DND-41 (cell line): ENCODE measurements at regions not wholly inside any gene's neighbourhood (a gene's known extent, or its start where the extent isn't known, plus 50 kb on each side); places are given as distances from the start of the nearest gene placed in this dataset.

Source experiments
- ATAC-seq: fragments of 200-7000 bp; cut with Tn5 transposase; 3 replicates; pipeline ENCODE4 v1.9.1; 2021; ENCODE audit warnings: low read depth; ENCODE audit not compliant: insufficient read depth
- DNase-seq: peaks from one replicate; pipeline ENCODE4 v3.0.0-alpha.2; 2020
- H2AFZ ChIP-seq: 2 replicates; pipeline ENCODE4 v1.6.0; 2012; ENCODE audit warnings: low read depth, low read length
- H3K27ac ChIP-seq: 2 replicates; pipeline ENCODE4 v1.5.1; 2012; ENCODE audit warnings: low read length, inconsistent platforms
- H3K27me3 ChIP-seq: fragments of 200-600 bp; sonication (generic); 2 replicates; pipeline ENCODE4 v1.6.0; 2012; ENCODE audit warnings: low read length, mild to moderate bottlenecking, inconsistent platforms; ENCODE audit not compliant: insufficient read depth, poor library complexity
- H3K36me3 ChIP-seq: 2 replicates; pipeline ENCODE4 v1.5.1; 2012; ENCODE audit warnings: low read length, inconsistent platforms; ENCODE audit not compliant: insufficient read depth
- H3K4me1 ChIP-seq: 2 replicates; pipeline ENCODE4 v1.5.1; 2012; ENCODE audit warnings: mild to moderate bottlenecking, low read length; ENCODE audit not compliant: insufficient read depth
- H3K4me2 ChIP-seq: 2 replicates; pipeline ENCODE4 v1.6.0; 2012; ENCODE audit warnings: mild to moderate bottlenecking, moderate library complexity, low read length, inconsistent platforms; ENCODE audit not compliant: insufficient read depth
- H3K4me3 ChIP-seq, 2 experiments: fragments of 200-600 bp in 1 of 2; shearing (Covaris generic) in 1 of 2; 2 replicates each; pipeline ENCODE4 v1.5.1; 2012 to 2016; ENCODE audit warnings: inconsistent platforms in 2 of 2, low read length in 2 of 2, mild to moderate bottlenecking in 2 of 2, low read depth in 1 of 2, moderate library complexity in 1 of 2
- H3K79me2 ChIP-seq: 2 replicates; pipeline ENCODE4 v1.6.0; 2012; ENCODE audit warnings: low read length, inconsistent platforms; ENCODE audit not compliant: insufficient read depth
- H3K9ac ChIP-seq: 2 replicates; pipeline ENCODE4 v1.6.0; 2012; ENCODE audit warnings: low read depth, mild to moderate bottlenecking, inconsistent platforms, low read length, moderate library complexity
- H3K9me3 ChIP-seq: 2 replicates; pipeline ENCODE4 v1.5.1; 2012; ENCODE audit warnings: low read length, moderate library complexity, mild to moderate bottlenecking, inconsistent platforms; ENCODE audit not compliant: insufficient read depth, severe bottlenecking
- H4K20me1 ChIP-seq: 2 replicates; pipeline ENCODE4 v1.6.0; 2012; ENCODE audit warnings: low read length; ENCODE audit not compliant: insufficient read depth
- CTCF ChIP-seq: IDR thresholded peaks from 2 replicates; pipeline ENCODE4 v1.5.1; 2012; ENCODE audit warnings: borderline replicate concordance, low read length, moderate library complexity, mild to moderate bottlenecking; ENCODE audit not compliant: poor library complexity, severe bottlenecking; ENCODE audit errors: extremely low read depth
- EZH2 ChIP-seq: IDR thresholded peaks from 3 replicates; pipeline ENCODE4 v1.6.1; 2012; ENCODE audit warnings: borderline replicate concordance, low read depth, mild to moderate bottlenecking, moderate library complexity, low read length, inconsistent platforms; ENCODE audit not compliant: severe bottlenecking

GRCh38 chrX:134158821-134159512 lies 78.0 kb upstream of the CCDC160 start:
- H2AFZ ChIP-seq: no peak overlapping the region
- no peaks in the 10 kb centered on the region for H4K20me1 ChIP-seq
- no peaks in the 10 kb centered on the region for H3K27me3 ChIP-seq
- no peaks in the 10 kb centered on the region for H3K4me1 ChIP-seq
- H3K4me2 ChIP-seq: no peak overlapping the region
- ATAC-seq: no peak
- H3K36me3 ChIP-seq: no peaks in the 10 kb centered on the region
- DNase-seq: no peak
- no peak overlapping the region for H3K9ac ChIP-seq
- no peak for TF ChIP-seq CTCF
- no peak for TF ChIP-seq EZH2
- no peaks in the 10 kb centered on the region for H3K9me3 ChIP-seq
- no peak overlapping the region for H3K4me3 ChIP-seq
- H3K79me2 ChIP-seq: no peaks in the 10 kb centered on the region
- no peak overlapping the region for H3K27ac ChIP-seq

DNA sequence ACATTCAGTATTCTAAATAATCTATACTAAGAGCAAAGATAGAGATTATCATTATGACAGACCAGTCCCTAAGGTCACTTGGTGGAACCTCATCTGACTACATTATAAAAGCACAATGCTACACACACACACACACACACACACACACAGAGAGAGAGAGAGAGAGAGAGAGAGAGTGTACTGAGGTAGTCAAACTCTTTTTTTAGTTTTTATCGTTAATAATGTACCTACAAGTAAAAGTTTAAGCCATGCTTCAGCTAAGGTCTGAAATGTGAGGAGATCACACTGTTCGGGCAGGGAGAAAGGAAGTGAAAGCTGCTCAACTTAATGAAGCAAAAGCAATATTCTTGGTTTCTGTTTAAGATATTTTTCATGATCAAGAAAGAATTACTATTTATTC lies 75.8 kb upstream of the CCDC160 start:
- ATAC-seq (no peak), DNase-seq (no peak)
- no peaks in the 10 kb centered on the region for H3K9me3 ChIP-seq
- H4K20me1 ChIP-seq: no peaks in the 10 kb centered on the region
- no peak overlapping the region for H3K4me3 ChIP-seq
- no peaks in the 10 kb centered on the region for H3K27me3 ChIP-seq
- TF ChIP-seq CTCF (no peak), EZH2 (no peak)
- no peak overlapping the region for H3K4me2 ChIP-seq
- H2AFZ ChIP-seq: no peak overlapping the region
- H3K27ac ChIP-seq: no peak overlapping the region
- no peak overlapping the region for H3K9ac ChIP-seq
- H3K79me2 ChIP-seq: no peaks in the 10 kb centered on the region
- H3K4me1 ChIP-seq: no peaks in the 10 kb centered on the region
- H3K36me3 ChIP-seq: no peaks in the 10 kb centered on the region

GRCh38 chrX:134162032-134162431 lies 75.0 kb upstream of the CCDC160 start:
- Histone ChIP-seq H3K27me3 (no peaks in the 10 kb centered on the region), H3K79me2 (no peaks in the 10 kb centered on the region), H3K4me2 (no peak overlapping the region), H3K27ac (no peak overlapping the region), H4K20me1 (no peaks in the 10 kb centered on the region), H2AFZ (no peak overlapping the region), H3K9me3 (no peaks in the 10 kb centered on the region), H3K4me3 (no peak overlapping the region), H3K9ac (no peak overlapping the region), H3K36me3 (no peaks in the 10 kb centered on the region), H3K4me1 (no peaks in the 10 kb centered on the region)
- no peak for TF ChIP-seq EZH2
- TF ChIP-seq CTCF: no peak
- ATAC-seq (no peak), DNase-seq (no peak)
